HEK293 (cell line): ENCODE measurements at regions not wholly inside any gene's neighbourhood (a gene's known extent, or its start where the extent isn't known, plus 50 kb on each side); places are given as distances from the start of the nearest gene placed in this dataset.
"Not testable (repeated sequence)": the region's sequence is repeated elsewhere in the genome, so short reads cannot be mapped to it uniquely, and the experiment has no call there.

Source experiments
- CTCF ChIA-PET: fragments of 350-600 bp; formaldehyde crosslinking; extraction: SDS; loops from one replicate; lab custom pipeline; 2021; ENCODE audit warnings: antibody characterized with exemption; lab: Yijun Ruan, JAX
- POLR2A ChIA-PET: fragments of 300-600 bp; formaldehyde crosslinking; extraction: SDS; loops from one replicate; lab custom pipeline; 2020; ENCODE audit warnings: antibody characterized with exemption, inconsistent platforms; lab: Yijun Ruan, JAX
- H3K27ac ChIP-seq: fragments of 200-500 bp; sonication (Bioruptor generic); 2 replicates; pipeline ENCODE4 v1.5.1; 2014; ENCODE audit warnings: low read depth, low read length, control low read depth, inconsistent platforms; ENCODE audit errors: extremely low read depth
- H3K36me3 ChIP-seq, 2 experiments: fragments of 200-500 bp in 1 of 2; sonication (Bioruptor generic) in 1 of 2; 1 replicate in 1 of 2; 2 replicates in 1 of 2; pipeline ENCODE4 v1.5.1; 2014 to 2017; ENCODE audit warnings: inconsistent platforms in 2 of 2, low read length in 2 of 2; ENCODE audit not compliant: control insufficient read depth in 2 of 2, insufficient read depth in 1 of 2
- H3K4me1 ChIP-seq: fragments of 200-500 bp; sonication (Bioruptor generic); 2 replicates; pipeline ENCODE4 v1.5.1; 2014; ENCODE audit warnings: mild to moderate bottlenecking, low read length, inconsistent platforms; ENCODE audit not compliant: control insufficient read depth, insufficient read depth
- H3K4me3 ChIP-seq: 2 replicates; pipeline ENCODE4 v1.5.1; 2011; ENCODE audit warnings: low read depth, mild to moderate bottlenecking, control low read depth, low read length, moderate library complexity
- H3K9me3 ChIP-seq: fragments of 200-500 bp; sonication (Bioruptor generic); 2 replicates; pipeline ENCODE4 v1.5.1; 2014; ENCODE audit warnings: low read depth, low read length, inconsistent platforms; ENCODE audit not compliant: control insufficient read depth, insufficient read depth
- PRDM1 ChIP-seq: fragments of 450-650 bp; formaldehyde crosslinking; IDR thresholded peaks from 2 replicates; pipeline ENCODE4; 2016; ENCODE audit warnings: missing biosample characterization, missing genetic modification characterization
- REPIN1 ChIP-seq: fragments of 450-650 bp; formaldehyde crosslinking; IDR thresholded peaks from 2 replicates; pipeline ENCODE4 v1.5.1; 2017; ENCODE audit warnings: missing biosample characterization, missing genetic modification characterization, low read depth
- ZNF146 ChIP-seq: fragments of 450-650 bp; formaldehyde crosslinking; IDR thresholded peaks from 2 replicates; pipeline ENCODE4 v1.5.1; 2016; ENCODE audit warnings: missing biosample characterization, missing genetic modification characterization
- ZNF626 ChIP-seq: fragments of 450-650 bp; sonication (Bioruptor Pico); formaldehyde crosslinking; IDR thresholded peaks from 2 replicates; pipeline ENCODE4 v1.5.1; 2018; ENCODE audit warnings: missing biosample characterization, missing genetic modification characterization, inconsistent platforms
- ZNF660 ChIP-seq: fragments of 450-650 bp; IDR thresholded peaks from 2 replicates; pipeline ENCODE4 v1.5.1; 2018; ENCODE audit warnings: missing biosample characterization, mild to moderate bottlenecking, missing genetic modification characterization
- ZNF843 ChIP-seq: fragments of 450-650 bp; formaldehyde crosslinking; IDR thresholded peaks from 2 replicates; pipeline ENCODE4 v1.5.1; 2016; ENCODE audit warnings: missing biosample characterization, missing genetic modification characterization
- ZSCAN23 ChIP-seq: fragments of 450-650 bp; formaldehyde crosslinking; IDR thresholded peaks from 2 replicates; pipeline ENCODE4 v1.5.1; 2016; ENCODE audit warnings: missing biosample characterization, missing genetic modification characterization
- TF ChIP-seq, protein P1 (sequence below): fragments of 450-650 bp; formaldehyde crosslinking; IDR thresholded peaks from 2 replicates; pipeline ENCODE4 v1.5.1; 2016; ENCODE audit warnings: missing biosample characterization, missing genetic modification characterization
- TF ChIP-seq, protein P2 (sequence below): fragments of 450-650 bp; formaldehyde crosslinking; IDR thresholded peaks from 2 replicates; pipeline ENCODE4 v1.5.1; 2016; ENCODE audit warnings: missing biosample characterization, missing genetic modification characterization

DNA sequence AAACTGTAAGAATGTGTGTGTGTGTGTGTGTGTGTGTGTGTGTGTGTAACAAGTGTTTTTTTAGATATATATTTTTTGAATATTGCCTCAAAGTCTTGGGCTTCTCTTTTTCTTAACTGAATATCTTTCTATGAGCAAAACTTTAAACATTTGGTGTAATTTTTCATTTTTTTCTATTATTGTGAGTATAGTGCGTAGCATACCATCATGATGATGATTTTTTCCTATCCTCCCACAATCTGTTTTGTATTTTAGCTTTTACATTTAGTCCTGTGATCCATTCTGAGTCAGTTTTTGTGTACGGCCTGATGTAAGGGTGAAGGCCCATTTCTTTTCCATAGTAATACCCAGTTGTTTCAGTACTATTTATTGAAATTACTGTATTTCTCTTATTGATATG, 680.6 kb downstream of the TTLL7 start:
- Histone ChIP-seq H3K4me3 (no peak overlapping the region), H3K27ac (no peak overlapping the region), H3K9me3 (no peaks in the 10 kb centered on the region), H3K36me3 (no peaks in the 10 kb centered on the region), H3K4me1 (no peaks in the 10 kb centered on the region)
- ChIA-PET POLR2A (no interaction called here), CTCF (no interaction called here)
- TF ChIP-seq ZNF843 (tag by site-specific recombination) (no peak), REPIN1 (tag by site-specific recombination) (no peak), ZNF660 (tag by site-specific recombination) (no peak), ZNF626 (tag by site-specific recombination) (no peak), ZNF146 (no peak), ZSCAN23 (tag by site-specific recombination) (no peak), PRDM1 (tag by site-specific recombination) (no peak)
- TF ChIP-seq, protein P1, sequence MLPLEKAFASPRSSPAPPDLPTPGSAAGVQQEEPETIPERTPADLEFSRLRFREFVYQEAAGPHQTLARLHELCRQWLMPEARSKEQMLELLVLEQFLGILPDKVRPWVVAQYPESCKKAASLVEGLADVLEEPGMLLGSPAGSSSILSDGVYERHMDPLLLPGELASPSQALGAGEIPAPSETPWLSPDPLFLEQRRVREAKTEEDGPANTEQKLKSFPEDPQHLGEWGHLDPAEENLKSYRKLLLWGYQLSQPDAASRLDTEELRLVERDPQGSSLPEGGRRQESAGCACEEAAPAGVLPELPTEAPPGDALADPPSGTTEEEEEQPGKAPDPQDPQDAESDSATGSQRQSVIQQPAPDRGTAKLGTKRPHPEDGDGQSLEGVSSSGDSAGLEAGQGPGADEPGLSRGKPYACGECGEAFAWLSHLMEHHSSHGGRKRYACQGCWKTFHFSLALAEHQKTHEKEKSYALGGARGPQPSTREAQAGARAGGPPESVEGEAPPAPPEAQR = no peak
- TF ChIP-seq, protein P2, sequence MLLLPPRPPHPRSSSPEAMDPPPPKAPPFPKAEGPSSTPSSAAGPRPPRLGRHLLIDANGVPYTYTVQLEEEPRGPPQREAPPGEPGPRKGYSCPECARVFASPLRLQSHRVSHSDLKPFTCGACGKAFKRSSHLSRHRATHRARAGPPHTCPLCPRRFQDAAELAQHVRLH (tag by site-specific recombination) = no peak

DNA sequence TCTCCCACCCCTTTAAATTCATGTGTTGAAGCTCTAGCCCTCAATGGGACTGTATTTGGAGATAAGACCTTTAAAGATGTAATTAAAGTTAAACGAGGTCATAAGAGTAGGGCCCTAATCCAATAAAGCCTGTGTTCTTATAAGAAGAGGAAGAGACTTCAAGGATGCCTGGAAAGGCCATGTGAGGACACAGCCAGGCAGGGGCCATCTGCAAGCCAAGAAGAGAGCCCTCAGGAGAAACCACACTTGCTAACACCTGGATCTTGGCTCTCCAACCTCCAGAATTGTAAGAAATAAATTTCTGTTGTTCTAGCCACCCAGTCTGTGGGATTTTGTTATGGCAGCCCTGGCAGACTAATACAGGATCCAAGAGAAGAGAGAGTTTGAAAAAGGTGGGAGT, 683.5 kb downstream of the TTLL7 start:
- H3K4me3 ChIP-seq, H3K4me1 ChIP-seq, H3K27ac ChIP-seq, H3K9me3 ChIP-seq, POLR2A ChIA-PET, CTCF ChIA-PET, H3K36me3 ChIP-seq: not testable (repeated sequence)

DNA sequence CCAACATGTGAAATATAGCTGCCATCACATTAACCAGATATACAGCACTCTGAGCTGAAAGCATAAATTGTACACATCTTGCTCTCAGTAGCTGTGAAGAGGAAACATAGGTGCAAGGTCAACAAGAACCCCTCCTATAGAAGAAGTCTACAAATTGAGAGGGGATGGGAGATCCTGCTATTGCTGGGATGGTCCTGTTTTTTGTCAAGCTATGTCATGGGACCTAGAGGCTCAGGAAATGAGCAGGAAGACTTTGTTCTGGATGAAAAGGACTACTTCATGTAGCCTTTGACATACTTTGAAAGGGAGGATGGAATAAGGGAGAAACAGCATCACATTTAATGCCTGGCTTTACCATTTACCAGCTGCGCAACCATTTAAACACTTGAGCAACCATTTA, 688.8 kb downstream of the TTLL7 start:
- POLR2A ChIA-PET, H3K27ac ChIP-seq, H3K4me3 ChIP-seq, H3K4me1 ChIP-seq, H3K36me3 ChIP-seq, H3K9me3 ChIP-seq: not testable (repeated sequence)
- CTCF ChIA-PET = interaction anchor here (0.6 kb wide), 1 partner anchor 532 kb away, joined by 3 read pairs; no protein-coding TSS in a partner anchor

DNA sequence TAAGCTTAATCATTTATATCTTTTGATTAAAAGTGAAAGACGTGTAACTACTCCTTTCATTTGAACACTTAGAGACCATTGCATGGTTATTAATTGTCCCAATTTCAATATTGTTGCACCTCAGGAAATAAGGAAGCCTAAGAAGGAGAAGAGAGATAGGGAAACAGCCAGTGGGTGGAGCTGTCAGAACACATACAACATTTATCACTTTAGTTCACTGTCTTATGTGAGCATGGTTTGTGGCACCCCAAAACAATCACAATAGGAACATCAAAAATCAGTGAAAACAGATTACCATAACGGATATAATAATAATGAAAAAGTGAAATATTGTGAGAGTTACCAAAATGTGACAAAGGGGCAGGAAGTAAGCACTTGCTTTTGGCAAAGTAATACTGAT, 689.9 kb downstream of the TTLL7 start:
- H3K27ac ChIP-seq, H3K9me3 ChIP-seq, POLR2A ChIA-PET, H3K4me3 ChIP-seq, H3K4me1 ChIP-seq, H3K36me3 ChIP-seq, CTCF ChIA-PET: not testable (repeated sequence)

DNA sequence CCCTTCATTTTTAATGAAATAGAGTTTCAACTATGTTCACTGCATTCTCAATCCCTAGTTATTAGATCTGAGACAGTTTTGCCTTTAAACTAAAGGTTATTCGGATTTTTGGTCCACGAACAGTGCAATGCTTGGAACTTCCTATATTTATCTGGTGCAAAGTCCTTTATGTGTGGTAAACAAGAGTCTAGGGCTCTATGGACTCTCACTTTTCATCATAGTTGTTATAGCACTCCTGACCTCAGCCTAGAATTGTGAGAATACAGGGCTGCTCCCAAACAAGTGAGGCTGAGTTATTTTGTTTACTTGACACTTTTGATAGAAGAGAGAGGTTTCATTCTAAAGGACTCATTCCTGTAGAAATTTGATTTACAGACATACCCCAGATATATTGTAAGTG, 692.1 kb downstream of the TTLL7 start:
- POLR2A ChIA-PET, H3K27ac ChIP-seq, H3K4me3 ChIP-seq, H3K36me3 ChIP-seq, CTCF ChIA-PET, H3K4me1 ChIP-seq, H3K9me3 ChIP-seq: not testable (repeated sequence)

DNA sequence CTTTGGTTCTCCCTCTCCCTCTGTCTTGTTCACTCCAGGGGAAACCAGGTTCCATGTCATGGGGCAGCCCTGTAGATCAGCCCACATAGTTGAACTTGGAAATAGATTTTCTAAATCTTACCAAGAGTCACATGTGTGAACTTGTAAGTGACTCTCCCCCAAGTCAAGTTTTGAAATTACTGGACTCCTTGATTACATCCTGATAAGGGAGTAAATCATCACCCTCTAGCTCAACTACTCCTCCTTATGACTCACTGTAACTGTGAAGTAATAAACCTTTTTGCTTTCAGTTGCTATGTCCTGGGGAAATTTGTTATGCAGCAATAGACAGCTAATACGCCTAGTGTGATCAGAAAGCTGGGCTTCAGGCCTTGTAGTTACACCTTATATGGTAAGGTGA, 703.3 kb downstream of the TTLL7 start:
- POLR2A ChIA-PET, H3K4me3 ChIP-seq, H3K4me1 ChIP-seq, H3K36me3 ChIP-seq, CTCF ChIA-PET, H3K9me3 ChIP-seq, H3K27ac ChIP-seq: not testable (repeated sequence)

DNA sequence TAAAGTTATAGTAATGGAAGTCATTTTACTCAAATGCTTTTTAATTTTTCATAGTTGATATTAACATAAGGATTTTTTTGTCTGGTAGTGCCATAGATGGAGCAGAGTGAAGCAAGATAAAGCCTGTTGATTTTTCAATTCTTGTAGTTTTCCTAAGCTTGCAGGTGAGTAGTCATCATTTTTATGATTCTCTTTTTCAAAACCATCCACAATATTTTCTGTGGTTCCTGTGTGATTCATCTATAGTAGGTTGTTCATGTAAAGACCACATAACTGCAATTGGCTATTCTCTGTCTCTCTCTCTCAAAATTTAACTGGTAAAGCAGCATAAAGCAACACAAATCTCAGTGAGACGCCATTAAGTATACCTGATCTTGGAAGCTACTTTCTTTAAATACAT, 711.5 kb downstream of the TTLL7 start:
- H3K36me3 ChIP-seq, POLR2A ChIA-PET, H3K4me1 ChIP-seq, CTCF ChIA-PET, H3K9me3 ChIP-seq, H3K27ac ChIP-seq, H3K4me3 ChIP-seq: not testable (repeated sequence)

DNA sequence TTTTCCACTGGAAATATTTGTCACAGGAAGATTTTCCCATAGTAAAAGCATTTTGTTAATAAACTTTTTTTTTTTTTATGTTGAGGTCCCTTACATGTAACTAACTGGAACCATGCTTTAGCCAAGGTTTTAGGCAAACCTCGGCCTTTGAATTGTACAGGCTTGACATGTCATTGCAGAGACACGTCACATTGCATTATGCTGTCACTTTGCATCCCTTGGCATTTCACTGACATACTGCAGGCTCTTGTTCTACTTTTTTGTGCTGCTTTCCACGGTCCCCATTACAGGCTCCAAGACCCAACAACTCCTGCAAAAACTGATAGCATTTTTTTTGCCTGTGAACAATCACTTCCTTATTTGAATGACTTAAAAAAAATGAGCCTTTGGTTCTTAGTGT, 724.3 kb downstream of the TTLL7 start:
- POLR2A ChIA-PET = not testable (repeated sequence)

DNA sequence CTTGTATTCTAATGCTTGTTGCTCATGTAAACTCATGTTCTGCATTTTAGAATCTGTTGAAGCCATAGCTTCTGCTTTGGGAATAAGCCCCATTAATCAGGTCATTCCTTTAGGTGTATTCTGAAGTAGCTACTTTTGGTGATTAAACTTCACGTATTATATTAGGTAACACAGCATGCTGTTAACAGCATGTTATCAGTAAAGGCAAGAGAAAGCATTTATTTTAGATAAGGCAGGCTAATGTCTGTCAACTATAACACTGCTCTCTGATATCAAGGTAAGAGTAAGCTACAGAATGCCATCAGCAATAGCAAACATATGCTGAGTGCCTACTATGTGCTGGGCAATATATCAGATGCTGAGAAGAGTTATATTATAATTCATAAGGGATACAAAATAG, 726.4 kb downstream of the TTLL7 start:
- H3K36me3 ChIP-seq, H3K4me1 ChIP-seq, H3K27ac ChIP-seq, POLR2A ChIA-PET, H3K4me3 ChIP-seq, H3K9me3 ChIP-seq, CTCF ChIA-PET: not testable (repeated sequence)

More for the DNA sequence above, 724.3 kb downstream of the TTLL7 start:
- CTCF ChIA-PET, H3K4me3 ChIP-seq, H3K9me3 ChIP-seq, H3K4me1 ChIP-seq, H3K36me3 ChIP-seq, H3K27ac ChIP-seq: not testable (repeated sequence)
